Colonic mucosa (tissue), 4 donors: ENCODE measurements at regions not wholly inside any gene's neighbourhood (a gene's known extent, or its start where the extent isn't known, plus 50 kb on each side); places are given as distances from the start of the nearest gene placed in this dataset.

Experiments used
- DNase-seq: peaks from one replicate; pipeline ENCODE4 v3.0.0-alpha.2; 2020
- H3K27ac ChIP-seq: fragments of 200-600 bp; one replicate; pipeline ENCODE4 v1.8.0; 2021
- H3K27me3 ChIP-seq: fragments of 200-600 bp; one replicate; pipeline ENCODE4 v1.8.0; 2021
- H3K36me3 ChIP-seq: fragments of 200-600 bp; one replicate; pipeline ENCODE4 v1.8.0; 2021
- H3K4me1 ChIP-seq: fragments of 200-600 bp; one replicate; pipeline ENCODE4 v1.8.0; 2021; ENCODE audit warnings: mild to moderate bottlenecking
- H3K4me3 ChIP-seq: fragments of 200-600 bp; one replicate; pipeline ENCODE4 v1.8.0; 2021
- H3K9ac ChIP-seq, 2 donors: one replicate each; pipeline ENCODE4 v1.7.0; 2013; ENCODE audit warnings: control low read depth in 2 of 2, low read depth in 2 of 2, low read length in 2 of 2
- H3K9me3 ChIP-seq: fragments of 200-600 bp; one replicate; pipeline ENCODE4 v1.8.0; 2021
- intact Hi-C: fragments of 100-400 bp; cut with DNase I; formaldehyde crosslinking; loops from one replicate; pipeline ENCODE4 v1.14.1; 2022
- TF ChIP-seq, protein P1 (sequence below): fragments of 200-600 bp; IDR thresholded peaks from one replicate; pipeline ENCODE4 v1.8.0; 2022; ENCODE audit warnings: antibody characterized with exemption, mild to moderate bottlenecking
- donor health status: healthy.
- donor health status: DM: no; HTN: no; CAD: no.
- donor health status: DM: no; HTN: no; CAD: no.

DNA sequence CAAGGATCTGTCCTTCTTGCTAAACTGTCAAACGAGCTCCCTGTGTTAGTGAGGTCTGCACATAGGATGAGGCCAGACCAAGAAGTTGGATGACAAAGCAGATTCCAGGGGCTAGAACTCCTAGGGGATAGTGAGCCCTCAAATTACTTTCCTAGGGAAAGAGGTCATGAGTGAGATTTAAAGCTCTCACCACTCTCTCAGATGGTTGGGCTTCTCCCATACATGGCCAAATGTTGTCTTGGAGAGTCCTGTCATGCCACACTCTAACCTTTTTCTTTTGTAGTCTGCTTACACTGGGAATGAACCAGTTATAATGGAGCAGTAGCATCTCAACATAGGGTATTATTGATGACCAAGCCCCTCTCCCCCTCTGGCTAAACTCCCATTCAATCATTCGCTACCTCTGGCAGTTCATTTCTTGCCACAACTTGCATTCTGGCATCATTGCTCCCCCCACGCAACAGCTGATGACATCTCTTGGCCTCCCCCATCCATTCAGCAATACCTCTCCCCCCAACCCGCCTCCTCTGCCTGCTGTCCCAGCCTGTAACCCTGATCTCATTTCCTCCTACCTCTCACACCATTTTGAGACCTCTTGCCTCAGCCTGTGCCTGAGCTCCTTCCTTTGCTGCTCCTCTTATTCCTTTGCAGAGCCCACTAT lies 64.7 kb upstream of the CISTR start:
- no peak for DNase-seq
- no peak overlapping the region for H3K4me3 ChIP-seq
- intact Hi-C loops, result no loop called here
- no peaks in the 10 kb centered on the region for H3K27me3 ChIP-seq
- no peaks in the 10 kb centered on the region for H3K36me3 ChIP-seq
- no peaks in the 10 kb centered on the region for H3K9me3 ChIP-seq
- TF ChIP-seq, protein P1, sequence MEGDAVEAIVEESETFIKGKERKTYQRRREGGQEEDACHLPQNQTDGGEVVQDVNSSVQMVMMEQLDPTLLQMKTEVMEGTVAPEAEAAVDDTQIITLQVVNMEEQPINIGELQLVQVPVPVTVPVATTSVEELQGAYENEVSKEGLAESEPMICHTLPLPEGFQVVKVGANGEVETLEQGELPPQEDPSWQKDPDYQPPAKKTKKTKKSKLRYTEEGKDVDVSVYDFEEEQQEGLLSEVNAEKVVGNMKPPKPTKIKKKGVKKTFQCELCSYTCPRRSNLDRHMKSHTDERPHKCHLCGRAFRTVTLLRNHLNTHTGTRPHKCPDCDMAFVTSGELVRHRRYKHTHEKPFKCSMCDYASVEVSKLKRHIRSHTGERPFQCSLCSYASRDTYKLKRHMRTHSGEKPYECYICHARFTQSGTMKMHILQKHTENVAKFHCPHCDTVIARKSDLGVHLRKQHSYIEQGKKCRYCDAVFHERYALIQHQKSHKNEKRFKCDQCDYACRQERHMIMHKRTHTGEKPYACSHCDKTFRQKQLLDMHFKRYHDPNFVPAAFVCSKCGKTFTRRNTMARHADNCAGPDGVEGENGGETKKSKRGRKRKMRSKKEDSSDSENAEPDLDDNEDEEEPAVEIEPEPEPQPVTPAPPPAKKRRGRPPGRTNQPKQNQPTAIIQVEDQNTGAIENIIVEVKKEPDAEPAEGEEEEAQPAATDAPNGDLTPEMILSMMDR, result no peak
- H3K27ac ChIP-seq, result no peak overlapping the region
- no peaks in the 10 kb centered on the region for H3K4me1 ChIP-seq
- no peak overlapping the region for H3K9ac ChIP-seq

DNA sequence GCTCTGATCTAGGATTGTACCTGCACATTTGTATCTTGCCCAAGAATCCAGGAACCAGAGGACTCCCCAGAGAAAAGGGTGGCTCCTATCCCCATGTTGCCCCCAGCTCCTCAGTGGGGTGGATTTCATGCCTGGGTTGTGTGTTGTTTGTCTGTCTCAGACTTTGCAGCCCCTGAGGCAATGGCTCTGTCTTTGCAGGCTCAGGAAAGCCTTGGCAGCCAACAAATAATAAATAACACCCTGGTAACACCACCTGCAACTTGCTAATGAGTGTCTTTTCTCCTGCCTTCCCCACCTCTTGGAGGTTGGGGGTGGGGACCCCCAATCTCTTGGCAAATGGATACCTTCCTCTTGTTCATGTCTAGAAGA lies 65.2 kb upstream of the CISTR start:
- intact Hi-C loops, result no loop called here
- no peaks in the 10 kb centered on the region for H3K4me1 ChIP-seq
- no peak for DNase-seq
- H3K9me3 ChIP-seq, result no peaks in the 10 kb centered on the region
- no peaks in the 10 kb centered on the region for H3K27me3 ChIP-seq
- H3K9ac ChIP-seq, result no peak overlapping the region
- TF ChIP-seq, protein P1, result no peak
- H3K27ac ChIP-seq, result no peak overlapping the region
- H3K4me3 ChIP-seq, result no peak overlapping the region
- no peaks in the 10 kb centered on the region for H3K36me3 ChIP-seq

DNA sequence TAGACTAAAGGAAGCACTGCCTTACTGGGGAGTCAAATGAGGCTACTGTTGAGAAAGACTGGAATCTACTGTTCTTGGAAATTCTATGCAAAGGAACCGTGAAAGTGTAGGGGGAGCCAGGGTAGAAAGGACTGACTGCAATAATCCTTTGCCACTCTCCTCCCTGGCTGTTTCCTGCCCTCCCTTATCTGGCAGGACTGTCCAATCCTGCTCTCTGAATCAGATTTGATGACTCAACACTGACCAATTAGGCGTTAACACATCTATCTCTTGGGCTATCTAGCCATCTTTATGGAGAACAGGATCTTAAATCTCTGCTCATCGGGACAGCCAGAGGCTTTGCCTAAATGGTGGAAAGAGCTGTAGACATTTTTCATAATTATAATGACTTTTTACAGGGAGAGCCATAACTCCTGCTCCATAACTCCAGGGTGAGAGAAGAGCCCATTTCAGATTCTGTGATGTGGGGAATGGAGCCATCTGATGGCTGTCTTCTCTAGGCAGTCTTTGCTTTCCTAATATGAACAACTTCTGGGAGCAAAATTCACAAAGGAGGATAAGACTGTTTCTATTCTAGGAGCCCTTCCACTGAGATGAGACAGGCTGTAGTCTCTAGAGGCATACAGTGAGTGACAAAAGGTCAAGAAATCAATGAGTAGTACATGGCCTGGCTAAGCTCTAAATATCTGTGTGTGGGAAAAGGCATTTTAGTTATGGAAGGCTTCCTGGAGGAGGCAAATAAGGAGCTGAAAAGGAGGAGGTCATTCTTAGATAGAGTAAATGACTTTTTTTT lies 68.9 kb upstream of the CISTR start:
- Histone ChIP-seq H3K27ac (no peak overlapping the region), H3K4me3 (no peak overlapping the region), H3K4me1 (no peaks in the 10 kb centered on the region), H3K27me3 (no peaks in the 10 kb centered on the region), H3K36me3 (no peaks in the 10 kb centered on the region), H3K9ac (no peak overlapping the region), H3K9me3 (no peaks in the 10 kb centered on the region)
- no peak for DNase-seq
- TF ChIP-seq, protein P1, result no peak
- intact Hi-C loops, result no loop called here

DNA sequence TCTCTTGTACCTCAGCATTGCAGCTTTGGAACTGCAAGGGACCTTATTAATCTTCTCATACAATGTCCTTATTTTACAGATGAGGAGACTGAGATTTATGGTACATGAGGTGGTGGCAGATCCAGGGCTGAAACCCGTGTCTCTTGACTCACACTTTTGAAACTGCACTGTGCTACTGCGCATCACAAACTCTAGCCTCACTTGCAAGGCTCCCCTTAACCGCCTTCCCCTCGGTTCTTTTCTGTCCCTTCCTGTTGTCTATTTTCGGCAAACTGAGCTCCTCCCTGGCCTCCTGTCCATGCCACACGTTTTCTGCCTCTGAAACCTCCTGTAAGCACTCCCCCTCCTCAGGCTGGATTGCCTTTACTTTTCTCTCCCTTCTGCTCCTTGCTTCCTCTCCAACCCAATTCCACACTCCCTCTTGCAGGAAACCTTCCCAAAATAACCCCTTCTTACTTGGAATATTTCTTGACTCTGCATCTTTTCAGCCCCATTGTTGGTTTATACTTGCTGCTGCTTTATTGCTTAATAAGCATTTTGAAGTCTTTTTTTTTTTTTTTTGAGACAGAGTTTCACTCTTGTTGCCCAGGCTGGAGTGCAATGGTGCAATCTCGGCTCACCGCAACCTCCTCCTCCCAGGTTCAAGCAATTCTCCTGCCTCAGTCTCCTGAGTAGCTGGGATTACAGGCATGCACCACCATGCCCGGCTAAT lies 72.4 kb upstream of the CISTR start:
- no peak overlapping the region for H3K9ac ChIP-seq
- no peaks in the 10 kb centered on the region for H3K4me1 ChIP-seq
- intact Hi-C loops, result no loop called here
- TF ChIP-seq, protein P1, result no peak
- H3K4me3 ChIP-seq, result no peak overlapping the region
- H3K9me3 ChIP-seq, result no peaks in the 10 kb centered on the region
- H3K27me3 ChIP-seq, result no peaks in the 10 kb centered on the region
- H3K36me3 ChIP-seq, result no peaks in the 10 kb centered on the region
- H3K27ac ChIP-seq, result no peak overlapping the region
- no peak for DNase-seq

DNA sequence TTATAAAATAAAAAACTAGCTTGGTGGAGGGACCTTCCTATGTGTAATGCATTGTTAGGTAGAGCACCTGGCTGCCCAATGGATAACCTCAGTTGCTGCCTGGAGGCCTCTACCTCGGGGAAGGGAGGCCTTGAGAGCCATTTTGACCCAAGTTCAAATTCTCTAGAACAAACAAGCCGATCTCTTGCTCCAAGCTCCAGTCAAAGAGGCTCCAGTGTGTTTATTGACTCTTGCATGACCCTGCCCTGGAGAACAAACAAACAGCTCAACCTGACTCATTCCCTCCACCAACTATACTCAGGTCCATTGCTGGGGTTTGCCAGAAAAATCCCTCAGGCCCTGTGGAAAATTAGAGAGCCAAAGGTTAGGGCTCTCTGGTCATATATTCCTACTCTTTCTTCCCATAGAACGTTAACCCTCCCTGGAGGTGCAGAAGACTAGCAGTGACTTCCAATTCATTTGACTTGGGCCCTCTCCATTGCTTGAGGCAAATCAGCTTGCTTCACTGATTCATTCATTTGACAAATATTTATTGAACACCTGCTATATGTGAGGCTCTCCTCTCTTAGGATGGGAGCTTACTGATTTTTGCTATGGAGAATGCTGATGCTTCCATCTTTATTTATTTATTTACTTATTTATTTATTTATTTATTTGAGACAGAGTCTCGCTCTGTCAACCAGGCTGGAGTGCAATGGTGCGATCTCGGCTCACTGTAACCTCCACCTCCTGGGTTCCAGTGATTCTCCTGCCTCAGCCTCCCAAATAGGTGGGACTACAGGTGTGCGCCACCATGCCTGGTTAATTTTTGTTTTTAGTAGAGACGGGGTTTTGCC lies 73.7 kb upstream of the CISTR start:
- Histone ChIP-seq H3K27ac (no peak overlapping the region), H3K9ac (no peak overlapping the region)
- DNase-seq, result no peak

More for the DNA sequence above, 73.7 kb upstream of the CISTR start:
- Histone ChIP-seq H3K4me1 (no peaks in the 10 kb centered on the region), H3K27me3 (no peaks in the 10 kb centered on the region), H3K36me3 (no peaks in the 10 kb centered on the region), H3K9me3 (no peaks in the 10 kb centered on the region), H3K4me3 (no peak overlapping the region)
- TF ChIP-seq, protein P1, result no peak
- intact Hi-C loops, result no loop called here
